Prostate gland (tissue), 2 donors: ENCODE measurements at regions not wholly inside any gene's neighbourhood (a gene's known extent, or its start where the extent isn't known, plus 50 kb on each side); places are given as distances from the start of the nearest gene placed in this dataset.

Experiments
- CTCF ChIP-seq, 4 experiments: fragments of 200-600 bp in 2 of 4; fragments of 450-650 bp in 2 of 4; sonication (generic) in 2 of 4; IDR thresholded peaks; 1 replicate in 3 of 4; 2 replicates in 1 of 4; pipeline ENCODE4 v1.5.1; 2016 to 2019; ENCODE audit warnings: antibody characterized with exemption in 4 of 4, mild to moderate bottlenecking in 2 of 4, moderate library complexity in 2 of 4
- POLR2A ChIP-seq: fragments of 450-650 bp; IDR thresholded peaks from one replicate; pipeline ENCODE4 v1.6.1; 2016; ENCODE audit warnings: antibody characterized with exemption, mild to moderate bottlenecking

- TF ChIP-seq POLR2A (no peak), CTCF (IDR thresholded peaks at IDR 0.05) (no peak)
These were observed 610.1 kb upstream of the SLC10A2 start for GRCh38 chr13:103676329-103676728.
